GM06990 (cell line): ENCODE measurements at regions not wholly inside any gene's neighbourhood (a gene's known extent, or its start where the extent isn't known, plus 50 kb on each side); places are given as distances from the start of the nearest gene placed in this dataset.
A peak's percentile ranks its signal among the peaks of the same experiment; 100 is the strongest.

Experiments used
- DNase-seq: peaks from one replicate; pipeline ENCODE4 v3.0.0-alpha.2; 2011; ENCODE audit not compliant: insufficient read length; ENCODE audit errors: extremely low read depth
- H3K27me3 ChIP-seq: replicated peaks from 2 replicates; pipeline ENCODE4 v1.6.0; 2011; ENCODE audit warnings: low read length; ENCODE audit not compliant: control insufficient read depth, insufficient read depth
- H3K36me3 ChIP-seq: 2 replicates; pipeline ENCODE4 v1.5.1; 2011; ENCODE audit warnings: low read length; ENCODE audit not compliant: control insufficient read depth, insufficient read depth
- H3K4me3 ChIP-seq: replicated peaks from 2 replicates; pipeline ENCODE4 v1.5.1; 2011; ENCODE audit warnings: low read depth, mild to moderate bottlenecking, control low read depth, low read length
- CTCF ChIP-seq: IDR thresholded peaks from 2 replicates; pipeline ENCODE4 v1.5.1; 2011; ENCODE audit warnings: low read length, control low read depth, mild to moderate bottlenecking, inconsistent platforms; ENCODE audit not compliant: insufficient read depth, poor library complexity, severe bottlenecking

DNA sequence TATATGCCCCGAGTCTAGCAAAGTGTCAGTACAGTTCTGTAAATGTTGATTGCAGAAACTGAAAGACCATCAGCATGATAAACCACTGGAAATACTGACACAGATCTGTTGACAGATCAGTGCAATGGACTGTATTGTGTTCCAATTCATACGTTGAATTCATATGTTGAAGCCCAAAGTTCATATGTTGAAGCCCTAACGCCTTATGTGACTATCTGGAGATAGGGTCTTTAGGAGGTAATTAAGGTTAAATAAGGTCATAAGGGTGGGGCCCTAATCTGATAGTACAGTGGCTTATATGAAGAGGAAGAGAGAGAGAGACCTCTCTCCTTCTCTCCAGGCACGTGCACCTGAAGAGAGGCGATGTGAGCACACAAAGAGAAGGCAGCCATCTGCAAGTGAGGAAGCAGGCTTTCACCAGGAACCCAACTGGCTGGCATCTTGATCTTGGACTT lies 144.7 kb downstream of the MRPL39 start:
- no peak overlapping the region for H3K4me3 ChIP-seq
- no peak for TF ChIP-seq CTCF
- DNase-seq, result no peak
- H3K36me3 ChIP-seq, result no peaks in the 10 kb centered on the region
- no peaks in the 10 kb centered on the region for H3K27me3 ChIP-seq

GRCh38 chr21:25461725-25462124 lies 145.6 kb downstream of the MRPL39 start:
- no peak for DNase-seq
- Histone ChIP-seq H3K4me3 (no peak overlapping the region; the same call in 1 of the 2 replicates), H3K27me3 (no peaks in the 10 kb centered on the region), H3K36me3 (no peaks in the 10 kb centered on the region)
- TF ChIP-seq CTCF, result no peak

DNA sequence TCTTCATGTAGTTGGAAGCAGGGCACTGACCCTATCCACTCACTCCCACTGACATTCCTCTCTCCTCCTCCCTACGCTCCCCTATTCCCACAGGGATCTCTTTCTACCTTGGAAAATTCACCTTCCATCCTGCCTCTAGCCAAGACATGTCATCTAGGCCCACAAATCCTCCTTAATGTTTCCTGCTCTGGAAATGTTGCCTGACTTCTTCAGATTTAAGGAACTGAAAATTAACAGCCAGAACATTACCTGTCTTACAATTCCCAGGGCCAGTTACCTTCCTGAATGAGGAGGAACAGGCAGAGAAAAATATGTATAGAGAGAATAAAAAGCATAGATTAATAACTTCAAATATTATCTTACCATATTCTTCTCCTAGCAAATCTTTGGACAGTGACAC lies 147.3 kb downstream of the MRPL39 start:
- TF ChIP-seq CTCF, result no peak
- Histone ChIP-seq H3K36me3 (no peaks in the 10 kb centered on the region), H3K4me3 (no peak overlapping the region)

GRCh38 chr21:25459365-25459764 lies 147.9 kb downstream of the MRPL39 start:
- no peak for TF ChIP-seq CTCF
- H3K36me3 ChIP-seq, result no peaks in the 10 kb centered on the region
- DNase-seq, result peak; percentile 47
- H3K4me3 ChIP-seq, result no peak overlapping the region
- H3K27me3 ChIP-seq, result no peaks in the 10 kb centered on the region

More for the DNA sequence above, 147.3 kb downstream of the MRPL39 start:
- no peak for DNase-seq
- no peaks in the 10 kb centered on the region for H3K27me3 ChIP-seq

DNA sequence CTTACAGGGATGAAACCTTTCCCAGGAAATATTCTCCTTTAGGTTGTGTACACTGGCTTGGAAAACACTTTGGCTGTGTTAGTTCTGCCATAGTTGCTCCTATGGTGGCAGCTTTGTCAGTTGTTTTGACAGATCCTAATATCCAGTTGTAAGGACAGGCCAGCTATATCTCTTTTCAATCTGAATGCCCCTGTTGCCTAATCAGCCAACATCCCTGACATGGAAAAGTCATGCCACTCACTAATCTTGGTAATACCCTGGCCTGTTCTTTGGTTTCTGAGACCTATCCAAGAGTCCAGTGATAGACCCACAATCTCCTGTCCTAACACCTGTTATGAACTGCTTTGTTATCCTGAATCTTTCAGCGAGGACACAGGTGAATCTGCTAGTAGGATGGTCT lies 148.8 kb downstream of the MRPL39 start:
- Histone ChIP-seq H3K36me3 (no peaks in the 10 kb centered on the region), H3K4me3 (no peak overlapping the region), H3K27me3 (no peaks in the 10 kb centered on the region)
- DNase-seq, result no peak
- no peak for TF ChIP-seq CTCF

DNA sequence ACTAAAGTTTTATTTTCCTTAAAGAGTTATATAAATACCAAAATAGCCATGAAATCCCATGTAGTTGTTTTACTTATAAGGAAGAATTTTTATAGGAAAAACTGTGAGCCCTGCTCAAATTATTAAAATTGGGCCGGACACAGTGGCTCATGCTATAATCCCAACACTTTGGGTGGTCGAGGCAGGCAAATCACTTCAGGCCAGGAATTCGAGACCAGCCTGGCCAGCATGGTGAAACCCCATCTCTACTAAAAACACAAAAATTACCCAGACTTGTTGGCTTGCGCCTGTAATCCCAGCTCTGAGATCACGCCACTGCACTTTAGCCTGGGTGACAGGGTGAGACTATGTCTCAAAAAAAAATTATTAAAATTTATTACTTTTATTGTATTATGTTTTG lies 149.3 kb downstream of the MRPL39 start:
- H3K27me3 ChIP-seq, result no peaks in the 10 kb centered on the region
- H3K4me3 ChIP-seq, result no peak overlapping the region
- H3K36me3 ChIP-seq, result no peaks in the 10 kb centered on the region
- no peak for DNase-seq
- TF ChIP-seq CTCF, result no peak
